GM19238 (cell line): ENCODE measurements at regions not wholly inside any gene's neighbourhood (a gene's known extent, or its start where the extent isn't known, plus 50 kb on each side); places are given as distances from the start of the nearest gene placed in this dataset.

Source experiments
- DNase-seq: peaks from one replicate; pipeline ENCODE4 v3.0.0; 2011; ENCODE audit warnings: low spot score; ENCODE audit not compliant: insufficient read length

GRCh38 chr7:32347244-32347828 is 142.8 kb downstream of the LSM5 start:
- DNase-seq = no peak

GRCh38 chr7:32346253-32346652 is 143.9 kb downstream of the LSM5 start:
- no peak for DNase-seq

- DNase-seq = no peak
Observed at GRCh38 chr7:32336726-32337125, 153.5 kb downstream of the LSM5 start.

GRCh38 chr7:32335107-32335506 is 155.1 kb downstream of the LSM5 start:
- DNase-seq = no peak

GRCh38 chr7:32330602-32331001 is 159.6 kb downstream of the LSM5 start:
- DNase-seq = no peak

- no peak for DNase-seq
Observed at GRCh38 chr7:32326078-32326477, 164.1 kb downstream of the LSM5 start.

- DNase-seq = no peak
Observed at GRCh38 chr7:32323712-32324111, 166.5 kb downstream of the LSM5 start.

- DNase-seq = no peak
Observed at GRCh38 chr7:32319012-32319382, 171.2 kb downstream of the LSM5 start.

- no peak for DNase-seq
Observed at GRCh38 chr7:32318300-32319011, 171.7 kb downstream of the LSM5 start.

- no peak for DNase-seq
Observed at GRCh38 chr7:32316839-32317238, 173.3 kb downstream of the LSM5 start.

- DNase-seq = no peak
Observed at GRCh38 chr7:32314761-32315160, 175.4 kb downstream of the LSM5 start.

- no peak for DNase-seq
Observed at GRCh38 chr7:32301427-32301826, 188.8 kb downstream of the LSM5 start.

GRCh38 chr7:32299133-32299702 is 191.0 kb downstream of the LSM5 start:
- DNase-seq = no peak

GRCh38 chr7:32298408-32299132 is 191.6 kb downstream of the LSM5 start:
- DNase-seq = no peak

GRCh38 chr7:32293833-32294232 is 196.3 kb downstream of the LSM5 start:
- DNase-seq = no peak

- DNase-seq = no peak
Observed at GRCh38 chr7:32289651-32290414, 200.3 kb downstream of the LSM5 start.

- DNase-seq = no peak
Observed at GRCh38 chr7:32285698-32286097, 204.5 kb downstream of the LSM5 start.

GRCh38 chr7:32283546-32283945 is 206.6 kb downstream of the LSM5 start:
- DNase-seq = no peak

GRCh38 chr7:32279500-32279899 is 209.3 kb upstream of the PDE1C start:
- no peak for DNase-seq

GRCh38 chr7:32275216-32276009 is 205.2 kb upstream of the PDE1C start:
- no peak for DNase-seq

GRCh38 chr7:32273297-32273696 is 203.1 kb upstream of the PDE1C start:
- no peak for DNase-seq
